GM18858 (cell line): ENCODE measurements at regions not wholly inside any gene's neighbourhood (a gene's known extent, or its start where the extent isn't known, plus 50 kb on each side); places are given as distances from the start of the nearest gene placed in this dataset.

ENCODE experiments used
- ATAC-seq: cut with Tn5 transposase; IDR thresholded peaks from one replicate; pipeline ENCODE4 v1.9.1; 2021; ENCODE audit not compliant: unreplicated experiment

DNA sequence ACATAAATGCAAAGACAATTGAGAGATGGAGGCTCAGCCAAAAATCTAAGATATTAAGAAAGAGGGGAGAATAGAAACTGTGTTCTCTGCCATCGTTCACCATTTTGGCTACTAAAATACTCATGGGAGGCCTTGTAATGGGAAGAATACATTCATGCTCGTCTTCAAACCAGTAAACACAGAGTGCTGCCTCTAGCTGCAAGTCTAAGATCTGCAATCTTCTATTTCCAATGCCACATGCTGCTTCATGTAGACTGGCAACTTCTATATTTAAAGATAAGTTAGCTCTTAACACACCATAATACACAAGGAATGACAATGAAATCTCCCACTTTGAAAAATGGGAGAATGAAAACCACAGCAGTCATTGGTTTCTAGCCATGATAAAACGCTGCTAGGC is 387.3 kb downstream of the HS3ST3B1 start:
- no peak for ATAC-seq

DNA sequence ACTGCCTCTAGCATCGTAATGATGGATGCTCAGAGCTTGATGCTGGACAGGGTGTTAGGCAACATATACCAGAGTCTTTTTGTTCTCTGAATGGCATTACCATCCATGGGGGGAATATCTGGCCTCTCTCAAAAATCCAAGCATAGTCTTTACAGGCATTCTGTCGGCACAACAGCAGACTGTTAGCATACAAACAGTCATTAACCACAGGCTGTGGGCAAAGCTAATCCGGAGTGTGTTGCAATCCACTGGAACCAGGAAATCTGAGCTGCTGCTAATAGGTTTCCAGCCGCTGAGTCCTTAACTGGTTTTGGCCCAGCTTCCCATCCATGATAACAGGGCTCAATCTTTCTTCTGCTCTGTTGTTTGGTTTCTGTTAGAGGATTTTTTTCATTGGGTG is 371.9 kb downstream of the HS3ST3B1 start:
- no peak for ATAC-seq

- ATAC-seq: no peak
Observed at GRCh38 chr17:14670861-14671260, 370.0 kb downstream of the HS3ST3B1 start.

- no peak for ATAC-seq
Observed at GRCh38 chr17:14664511-14664910, 363.6 kb downstream of the HS3ST3B1 start.

DNA sequence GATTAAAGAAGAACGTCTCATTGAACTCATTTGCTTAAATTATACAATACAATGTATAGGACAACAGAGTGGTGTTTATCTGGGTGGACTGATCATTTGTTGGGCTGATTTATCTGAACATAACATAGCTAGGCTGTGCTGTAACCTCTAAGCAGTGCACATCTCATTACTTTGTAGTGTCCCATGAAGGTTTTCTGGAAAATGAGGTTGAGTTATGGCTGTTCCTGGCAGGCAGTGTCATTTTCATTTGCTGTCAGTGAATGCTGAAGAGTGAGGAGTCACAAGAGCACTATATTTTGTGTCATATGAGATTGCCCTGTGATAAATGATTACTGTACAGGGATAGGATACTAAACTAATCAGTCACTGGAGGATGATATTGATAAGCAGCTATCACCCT is 340.2 kb downstream of the HS3ST3B1 start:
- no peak for ATAC-seq

GRCh38 chr17:14637260-14637659 is 336.4 kb downstream of the HS3ST3B1 start:
- ATAC-seq: no peak

DNA sequence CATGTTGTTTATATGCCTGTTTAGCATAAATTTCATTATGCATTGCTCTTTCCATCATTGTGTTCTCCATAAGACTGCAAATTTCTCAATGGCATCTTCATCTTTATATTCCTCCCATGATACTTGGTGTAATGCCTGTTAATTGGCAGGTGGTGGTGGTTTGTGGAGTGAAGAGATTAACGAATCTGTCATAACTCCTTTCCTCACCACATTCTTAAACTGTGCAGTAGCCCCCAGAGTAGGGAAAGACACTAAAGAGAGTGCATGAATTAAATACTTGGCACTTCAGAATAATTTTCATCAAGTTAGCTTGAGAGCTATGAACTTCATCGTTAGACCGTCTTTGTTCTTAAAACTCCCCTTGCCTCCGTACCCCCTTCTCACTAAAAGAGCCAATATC is 329.7 kb downstream of the HS3ST3B1 start:
- no peak for ATAC-seq

DNA sequence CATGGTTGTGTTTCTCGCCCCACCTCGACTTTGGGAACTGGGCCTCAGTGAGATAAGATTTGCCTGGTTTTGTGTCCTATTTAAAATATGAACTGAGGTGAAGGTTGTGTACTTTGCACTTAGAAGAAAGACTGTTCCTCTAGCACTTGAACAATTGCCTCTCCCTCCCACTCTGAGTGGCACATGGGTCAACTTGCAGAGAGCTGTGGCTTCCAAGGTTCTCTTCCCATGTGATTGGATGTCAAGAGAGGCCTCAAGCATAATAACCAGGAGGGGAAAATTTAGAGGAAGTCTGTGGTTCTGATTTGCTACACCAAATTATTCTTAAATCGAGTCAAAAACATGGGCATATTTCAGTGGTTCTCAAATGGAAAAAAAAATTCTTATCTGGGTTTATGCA is 329.2 kb downstream of the HS3ST3B1 start:
- ATAC-seq: no peak

- ATAC-seq: no peak
Observed at GRCh38 chr17:14622615-14623101, 321.8 kb downstream of the HS3ST3B1 start.

DNA sequence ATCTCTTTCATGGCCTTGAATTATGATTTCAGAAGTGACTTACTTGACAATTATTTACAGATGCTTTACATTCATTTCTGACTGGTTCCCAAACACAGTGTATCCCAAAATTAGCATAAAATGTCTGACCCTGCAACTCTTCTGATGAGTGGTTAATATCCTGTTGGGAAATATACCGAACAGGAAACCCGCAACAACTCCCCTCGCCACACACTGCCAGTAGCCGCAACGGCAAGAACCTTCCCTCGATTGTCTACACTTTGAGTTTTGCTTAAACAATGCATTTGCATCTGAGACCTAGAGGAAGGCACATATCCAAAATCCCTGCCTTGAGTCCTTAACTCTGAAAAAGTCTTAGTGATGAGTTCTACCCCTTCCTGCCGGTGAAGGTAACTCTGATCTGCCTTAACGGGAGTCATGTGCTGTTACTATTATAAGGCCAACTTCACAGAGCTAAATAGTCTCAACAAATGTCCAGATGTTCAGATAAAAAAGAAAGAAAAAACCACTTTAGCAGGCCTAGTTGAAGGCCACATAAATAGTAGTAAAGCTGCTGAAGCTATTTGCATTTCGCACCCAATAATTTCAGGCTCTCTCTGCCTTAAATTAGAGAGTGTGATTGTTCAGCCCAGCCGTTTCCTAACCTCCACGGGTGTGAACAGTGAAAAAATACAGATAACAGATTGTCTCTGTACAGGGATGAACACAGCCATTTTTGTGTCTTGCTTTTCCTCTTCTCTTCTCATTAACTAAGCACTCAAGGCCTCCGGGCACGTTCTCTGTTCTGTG is 321.1 kb downstream of the HS3ST3B1 start:
- ATAC-seq: no peak

- no peak for ATAC-seq
Observed at GRCh38 chr17:14619821-14620220, 318.9 kb downstream of the HS3ST3B1 start.

GRCh38 chr17:14616528-14616927 is 315.6 kb downstream of the HS3ST3B1 start:
- no peak for ATAC-seq

- no peak for ATAC-seq
Observed at GRCh38 chr17:14605267-14605599, 304.4 kb downstream of the HS3ST3B1 start.

- no peak for ATAC-seq
Observed at GRCh38 chr17:14604591-14605266, 303.8 kb downstream of the HS3ST3B1 start.

DNA sequence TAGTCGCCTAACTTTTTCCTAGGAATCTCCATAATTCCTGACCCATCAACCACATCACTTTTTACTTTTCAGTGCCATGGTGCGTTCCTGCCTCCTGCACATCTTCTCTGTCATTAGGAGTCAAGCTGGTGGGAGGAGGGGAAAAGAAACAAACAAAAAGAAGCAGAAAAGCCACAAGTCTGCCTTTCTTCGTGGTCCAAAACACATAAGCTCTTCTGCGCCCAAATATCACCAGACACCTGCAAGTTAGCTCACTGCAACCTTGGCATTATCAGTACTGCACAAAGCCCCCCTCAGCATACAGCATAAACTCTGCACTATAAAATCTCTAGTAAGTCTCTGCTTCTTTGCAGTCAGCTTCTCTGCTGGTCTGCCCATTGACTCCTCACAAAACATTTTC is 295.3 kb downstream of the HS3ST3B1 start:
- no peak for ATAC-seq

- no peak for ATAC-seq
Observed at GRCh38 chr17:14595656-14596055, 294.8 kb downstream of the HS3ST3B1 start.

DNA sequence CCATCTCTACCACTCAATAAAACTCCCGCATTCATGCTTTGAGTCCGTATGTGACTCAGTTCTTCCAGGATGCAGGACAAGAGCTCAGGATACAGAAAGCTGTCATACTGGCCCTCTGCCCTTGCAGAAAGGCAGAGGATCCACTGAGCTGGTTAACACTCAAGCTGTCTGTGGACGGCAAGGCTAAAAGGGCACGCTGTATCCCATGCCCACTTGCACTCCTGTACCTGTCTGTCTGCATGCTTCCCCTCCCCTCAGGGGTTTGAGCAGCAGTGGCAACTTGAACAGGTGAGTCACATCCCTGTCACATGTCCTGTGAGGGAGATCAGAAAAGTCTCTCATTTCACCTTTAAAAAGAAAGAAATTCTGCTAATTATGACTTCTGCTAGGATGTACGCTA is 293.8 kb downstream of the HS3ST3B1 start:
- no peak for ATAC-seq

- no peak for ATAC-seq
Observed at GRCh38 chr17:14593956-14594355, 293.1 kb downstream of the HS3ST3B1 start.

DNA sequence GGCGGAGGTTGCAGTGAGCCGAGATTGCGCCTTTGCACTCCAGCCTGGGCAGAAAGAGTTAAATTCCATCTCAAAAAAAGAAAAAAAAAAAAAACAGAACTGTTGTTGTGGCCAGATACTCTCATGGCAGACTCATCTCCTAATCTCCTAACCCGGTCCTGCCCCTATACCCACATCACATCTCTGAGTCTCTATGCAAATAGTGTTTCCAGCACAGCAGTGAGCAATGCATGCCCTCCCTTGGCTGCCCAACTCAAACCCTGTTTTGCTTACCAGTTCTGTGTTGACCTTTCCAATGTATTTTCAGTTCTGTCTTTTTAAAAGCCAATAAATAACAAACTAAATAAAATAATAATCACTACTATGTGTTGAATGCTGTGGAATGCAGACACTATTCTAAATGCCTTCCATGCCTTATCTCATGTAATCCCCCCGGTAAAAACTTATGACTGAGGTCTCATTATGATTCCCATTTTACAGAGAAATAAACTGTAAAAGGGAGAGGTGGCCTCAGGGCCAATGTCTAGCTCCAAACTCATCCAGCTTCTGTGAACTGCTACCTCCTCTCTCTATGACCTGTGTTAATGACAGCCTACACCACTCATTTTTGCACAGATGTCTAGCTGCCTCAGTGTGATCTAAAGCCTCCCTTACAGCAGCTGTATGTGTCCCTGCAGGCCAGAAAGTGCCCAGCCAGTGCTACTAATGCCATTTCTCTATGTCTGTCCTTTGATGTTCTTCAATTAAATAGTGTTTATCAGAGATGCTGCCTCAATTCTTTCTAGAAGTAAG is 289.8 kb downstream of the HS3ST3B1 start:
- ATAC-seq: no peak

DNA sequence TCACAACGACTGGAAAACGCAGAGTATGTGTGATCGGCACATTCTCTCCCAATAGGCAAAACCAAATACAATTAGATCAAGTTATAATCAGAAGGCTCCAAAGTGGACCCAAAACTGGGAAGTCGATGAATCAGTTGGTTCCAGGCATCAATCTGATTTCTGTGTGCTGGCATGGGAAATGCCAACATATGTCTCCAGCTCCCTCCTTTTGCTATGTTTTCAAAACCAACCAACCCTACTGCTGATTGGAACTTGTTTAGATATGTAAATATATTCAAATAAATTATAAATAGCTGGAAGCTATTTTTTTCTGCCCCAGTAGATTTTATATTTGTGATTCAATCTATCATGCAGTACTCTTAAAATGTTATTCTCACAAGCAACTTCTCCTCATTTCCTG is 284.2 kb downstream of the HS3ST3B1 start:
- ATAC-seq: no peak

GRCh38 chr17:14582996-14583395 is 282.1 kb downstream of the HS3ST3B1 start:
- no peak for ATAC-seq
